ENCODE measurements at regions not wholly inside any gene's neighbourhood (a gene's known extent, or its start where the extent isn't known, plus 50 kb on each side); places are given as distances from the start of the nearest gene placed in this dataset.

DNA sequence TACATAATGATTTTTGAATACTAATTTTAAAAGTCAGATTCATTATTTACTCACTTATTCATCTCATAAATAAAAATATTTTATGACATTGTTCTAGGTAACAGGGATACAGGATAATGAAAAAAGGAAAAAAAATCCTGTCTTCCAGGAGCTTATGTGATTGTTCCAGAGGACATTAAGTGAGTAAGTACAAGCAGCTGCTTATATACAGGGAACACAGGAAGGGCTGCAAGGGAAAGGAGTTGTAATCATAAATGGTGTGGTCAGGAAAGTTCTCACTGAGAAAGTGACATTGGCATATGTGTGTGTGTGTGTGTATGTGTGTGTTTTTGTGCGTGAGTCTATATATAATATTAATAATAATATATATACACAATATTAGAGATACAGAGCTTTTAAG is 121.8 kb downstream of the HAO1 start:
- TF ChIP-seq, protein P1, sequence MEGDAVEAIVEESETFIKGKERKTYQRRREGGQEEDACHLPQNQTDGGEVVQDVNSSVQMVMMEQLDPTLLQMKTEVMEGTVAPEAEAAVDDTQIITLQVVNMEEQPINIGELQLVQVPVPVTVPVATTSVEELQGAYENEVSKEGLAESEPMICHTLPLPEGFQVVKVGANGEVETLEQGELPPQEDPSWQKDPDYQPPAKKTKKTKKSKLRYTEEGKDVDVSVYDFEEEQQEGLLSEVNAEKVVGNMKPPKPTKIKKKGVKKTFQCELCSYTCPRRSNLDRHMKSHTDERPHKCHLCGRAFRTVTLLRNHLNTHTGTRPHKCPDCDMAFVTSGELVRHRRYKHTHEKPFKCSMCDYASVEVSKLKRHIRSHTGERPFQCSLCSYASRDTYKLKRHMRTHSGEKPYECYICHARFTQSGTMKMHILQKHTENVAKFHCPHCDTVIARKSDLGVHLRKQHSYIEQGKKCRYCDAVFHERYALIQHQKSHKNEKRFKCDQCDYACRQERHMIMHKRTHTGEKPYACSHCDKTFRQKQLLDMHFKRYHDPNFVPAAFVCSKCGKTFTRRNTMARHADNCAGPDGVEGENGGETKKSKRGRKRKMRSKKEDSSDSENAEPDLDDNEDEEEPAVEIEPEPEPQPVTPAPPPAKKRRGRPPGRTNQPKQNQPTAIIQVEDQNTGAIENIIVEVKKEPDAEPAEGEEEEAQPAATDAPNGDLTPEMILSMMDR (conservative IDR thresholded peaks at IDR 0.05; ENCODE audit: low read depth, low read length): no peak
- DNase-seq (ENCODE audit: low read depth): no peak
- H3K4me3 ChIP-seq (ENCODE audit: low read length): no peak overlapping the region

DNA sequence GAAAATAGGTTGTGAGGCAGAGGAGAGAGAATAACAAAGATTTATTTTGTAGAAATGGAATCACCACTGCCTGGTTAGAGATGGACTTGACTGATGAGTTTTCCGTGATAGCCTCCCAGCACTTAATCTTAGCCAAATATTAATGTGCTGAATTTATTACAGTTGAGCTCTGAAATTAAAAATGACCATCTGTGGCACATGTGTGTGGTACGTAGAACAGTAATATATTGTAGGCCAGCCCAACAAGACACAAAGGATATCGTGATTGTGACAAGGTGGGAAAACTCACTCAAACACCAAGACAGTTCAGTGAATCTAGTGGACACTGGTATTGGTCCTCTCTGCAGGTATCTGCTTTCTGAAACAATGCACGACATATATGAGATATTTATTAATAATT is 119.4 kb downstream of the HAO1 start:
- TF ChIP-seq, protein P1 (conservative IDR thresholded peaks at IDR 0.05; ENCODE audit: low read depth, low read length): no peak
- no peak overlapping the region for H3K4me3 ChIP-seq (ENCODE audit: low read length)
- DNase-seq (ENCODE audit: low read depth): no peak

DNA sequence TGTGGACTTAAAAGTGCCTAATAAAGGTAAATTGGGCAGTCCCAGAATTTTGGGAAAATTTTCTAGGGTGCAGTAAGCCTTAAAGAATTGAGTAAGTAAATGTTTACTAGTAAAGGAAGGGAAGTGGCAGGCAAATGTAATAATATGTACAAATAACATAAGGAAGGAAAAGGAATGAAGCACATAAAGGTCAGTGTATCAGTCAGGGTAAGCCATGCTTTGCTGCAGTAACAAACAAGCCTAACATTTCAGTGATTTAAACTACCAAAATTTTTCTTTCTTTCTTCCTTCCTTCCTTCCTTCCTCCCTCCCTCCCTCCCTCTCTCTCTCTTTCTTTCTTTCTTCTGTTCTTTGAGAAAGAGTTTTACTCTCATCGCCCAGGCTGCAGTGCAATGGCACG is 117.5 kb downstream of the HAO1 start:
- DNase-seq (ENCODE audit: low read depth): no peak
- no peak overlapping the region for H3K4me3 ChIP-seq (ENCODE audit: low read length)
- TF ChIP-seq, protein P1 (conservative IDR thresholded peaks at IDR 0.05; ENCODE audit: low read depth, low read length): no peak

DNA sequence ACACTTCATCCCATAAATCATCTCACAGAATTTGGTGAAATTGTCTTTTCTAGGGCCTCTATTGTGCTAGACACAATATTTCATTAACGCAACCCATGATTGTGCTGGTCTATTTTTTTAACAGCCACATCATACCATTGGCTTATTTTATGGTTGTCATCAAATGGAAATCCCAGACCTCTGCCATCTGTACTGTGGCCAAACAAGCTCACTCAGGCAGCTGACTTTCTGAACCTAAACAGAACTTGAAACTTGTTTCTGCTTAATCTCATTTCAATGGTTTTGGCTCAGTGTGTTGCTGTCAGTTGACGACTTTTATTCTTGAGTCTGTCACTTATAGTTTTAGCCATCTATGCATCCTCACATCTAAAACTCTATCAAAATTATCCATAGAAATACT is 111.8 kb downstream of the HAO1 start:
- no peak for DNase-seq (ENCODE audit: low read depth)
- TF ChIP-seq, protein P1 (conservative IDR thresholded peaks at IDR 0.05; ENCODE audit: low read depth, low read length): no peak
- no peak overlapping the region for H3K4me3 ChIP-seq (ENCODE audit: low read length)

DNA sequence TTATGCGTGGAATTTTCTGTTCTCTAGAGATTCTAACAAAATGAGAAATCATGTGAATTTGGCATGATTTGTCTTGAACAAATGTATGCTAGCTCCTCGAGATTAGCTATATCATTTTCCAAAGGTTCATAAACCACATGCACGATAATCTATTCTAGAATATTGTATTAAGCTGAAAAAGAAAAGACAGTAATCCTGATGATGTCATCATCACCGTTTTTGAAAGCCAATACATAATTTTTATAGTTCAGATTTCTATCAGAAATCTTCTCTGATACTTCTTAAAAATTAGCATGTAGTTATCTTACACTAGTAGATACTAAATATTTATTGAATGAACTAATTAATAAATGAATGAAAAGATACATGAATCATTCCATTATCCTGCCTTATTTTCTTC is 111.2 kb downstream of the HAO1 start:
- TF ChIP-seq, protein P1 (conservative IDR thresholded peaks at IDR 0.05; ENCODE audit: low read depth, low read length): no peak
- no peak for DNase-seq (ENCODE audit: low read depth)
- no peak overlapping the region for H3K4me3 ChIP-seq (ENCODE audit: low read length)

DNA sequence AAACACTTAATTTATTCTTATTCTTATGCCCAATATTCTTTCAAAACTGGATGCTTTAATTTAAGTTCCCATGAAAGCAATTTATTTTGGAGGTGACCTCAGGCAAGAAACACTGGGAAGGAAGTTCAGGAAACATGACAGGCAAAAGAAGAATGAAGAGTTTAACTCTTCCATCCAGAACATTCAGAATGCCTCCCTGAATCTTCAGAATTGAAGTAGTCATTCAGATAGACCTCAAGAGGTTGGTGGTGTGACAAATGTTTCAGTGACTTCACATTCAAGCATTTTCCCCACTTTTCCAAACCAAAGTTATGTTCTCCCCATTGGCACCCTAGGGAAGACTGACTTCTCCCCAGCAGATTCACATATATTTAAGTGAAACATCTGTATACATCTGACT is 110.5 kb downstream of the HAO1 start:
- TF ChIP-seq, protein P1 (conservative IDR thresholded peaks at IDR 0.05; ENCODE audit: low read depth, low read length): no peak
- H3K4me3 ChIP-seq (ENCODE audit: low read length): no peak overlapping the region
- no peak for DNase-seq (ENCODE audit: low read depth)

All from retinal pigment epithelial cell (primary cell).